H9 (cell line): ENCODE measurements at regions not wholly inside any gene's neighbourhood (a gene's known extent, or its start where the extent isn't known, plus 50 kb on each side); places are given as distances from the start of the nearest gene placed in this dataset.

ENCODE experiments used
- DNase-seq: peaks from one replicate; pipeline ENCODE4 v3.0.0-alpha.2; 2017
- H2AFZ ChIP-seq: one replicate; pipeline ENCODE4 v1.6.1; 2013; ENCODE audit warnings: mild to moderate bottlenecking, low read length, control low read depth, moderate library complexity
- H2AK5ac ChIP-seq: 2 replicates; pipeline ENCODE4 v1.6.1; 2013; ENCODE audit warnings: low read length, control low read depth, mixed read lengths; ENCODE audit not compliant: insufficient read length
- H2BK120ac ChIP-seq: one replicate; pipeline ENCODE4 v1.6.1; 2013; ENCODE audit warnings: low read depth, mild to moderate bottlenecking, low read length, control low read depth, inconsistent platforms; ENCODE audit not compliant: poor library complexity, severe bottlenecking
- H2BK12ac ChIP-seq: 2 replicates; pipeline ENCODE4 v1.6.1; 2013; ENCODE audit warnings: low read length, control low read depth, mixed read lengths, low read depth; ENCODE audit not compliant: insufficient read length
- H2BK15ac ChIP-seq: 2 replicates; pipeline ENCODE4 v1.6.1; 2013; ENCODE audit warnings: low read depth, low read length, control low read depth
- H2BK20ac ChIP-seq: one replicate; pipeline ENCODE4 v1.6.1; 2013; ENCODE audit warnings: low read depth, mild to moderate bottlenecking, low read length, control low read depth, inconsistent platforms; ENCODE audit not compliant: poor library complexity, severe bottlenecking
- H2BK5ac ChIP-seq: 2 replicates; pipeline ENCODE4 v1.6.1; 2013; ENCODE audit warnings: low read length, control low read depth, mixed read lengths; ENCODE audit not compliant: insufficient read length
- H3K14ac ChIP-seq: 2 replicates; pipeline ENCODE4 v1.6.1; 2013; ENCODE audit warnings: low read length, control low read depth; ENCODE audit not compliant: insufficient read depth
- H3K18ac ChIP-seq: 2 replicates; pipeline ENCODE4 v1.6.1; 2013; ENCODE audit warnings: low read depth, mild to moderate bottlenecking, mixed read lengths, low read length, control low read depth; ENCODE audit not compliant: insufficient read length
- H3K23ac ChIP-seq: 2 replicates; pipeline ENCODE4 v1.6.1; 2013; ENCODE audit warnings: low read length, control low read depth, mixed read lengths, low read depth; ENCODE audit not compliant: insufficient read length
- H3K23me2 ChIP-seq: 2 replicates; pipeline ENCODE4 v1.6.1; 2013; ENCODE audit warnings: low read depth, mild to moderate bottlenecking, mixed read lengths, low read length, control low read depth; ENCODE audit not compliant: insufficient read length, poor library complexity, severe bottlenecking
- H3K27ac ChIP-seq: 2 replicates; pipeline ENCODE4 v1.5.1; 2013; ENCODE audit warnings: low read length, control low read depth, mixed read lengths, low read depth; ENCODE audit not compliant: insufficient read length
- H3K27me3 ChIP-seq: 2 replicates; pipeline ENCODE4 v1.6.1; 2013; ENCODE audit warnings: low read length, control low read depth, inconsistent platforms; ENCODE audit not compliant: insufficient read depth
- H3K4ac ChIP-seq: 2 replicates; pipeline ENCODE4 v1.6.1; 2013; ENCODE audit warnings: low read depth, mild to moderate bottlenecking, control low read depth, inconsistent platforms, low read length, moderate library complexity
- H3K4me1 ChIP-seq: 2 replicates; pipeline ENCODE4 v1.6.1; 2013; ENCODE audit warnings: low read length, control low read depth, inconsistent platforms; ENCODE audit not compliant: insufficient read depth
- H3K4me2 ChIP-seq: 2 replicates; pipeline ENCODE4 v1.6.1; 2013; ENCODE audit warnings: low read length, control low read depth, mixed read lengths; ENCODE audit not compliant: insufficient read length, insufficient read depth
- H3K56ac ChIP-seq: 2 replicates; pipeline ENCODE4 v1.6.1; 2013; ENCODE audit warnings: low read depth, mild to moderate bottlenecking, mixed read lengths, low read length, control low read depth; ENCODE audit not compliant: insufficient read length
- H3K79me1 ChIP-seq: 2 replicates; pipeline ENCODE4 v1.6.1; 2013; ENCODE audit warnings: low read depth, mild to moderate bottlenecking, moderate library complexity, low read length, control low read depth, inconsistent platforms; ENCODE audit not compliant: insufficient read depth, poor library complexity, severe bottlenecking
- H3K79me2 ChIP-seq: 2 replicates; pipeline ENCODE4 v1.6.1; 2013; ENCODE audit warnings: low read length, control low read depth, inconsistent platforms; ENCODE audit not compliant: insufficient read depth
- H3K9ac ChIP-seq: 2 replicates; pipeline ENCODE4 v1.6.1; 2013; ENCODE audit warnings: low read length, control low read depth, mixed read lengths; ENCODE audit not compliant: insufficient read length; ENCODE audit errors: extremely low read depth
- H3K9me3 ChIP-seq: one replicate; pipeline ENCODE4 v1.6.1; 2013; ENCODE audit warnings: low read depth, low read length, inconsistent platforms; ENCODE audit not compliant: control insufficient read depth
- H3T11ph ChIP-seq: one replicate; pipeline ENCODE4 v1.6.1; 2013; ENCODE audit warnings: mild to moderate bottlenecking, low read length, control low read depth, inconsistent platforms
- H4K20me1 ChIP-seq: one replicate; pipeline ENCODE4 v1.6.1; 2013; ENCODE audit not compliant: control insufficient read depth, insufficient read length, insufficient read depth
- H4K5ac ChIP-seq: 2 replicates; pipeline ENCODE4 v1.6.1; 2013; ENCODE audit warnings: low read depth, mild to moderate bottlenecking, mixed read lengths, low read length, control low read depth; ENCODE audit not compliant: insufficient read length
- H4K8ac ChIP-seq: replicated peaks from 2 replicates; pipeline ENCODE4 v1.6.1; 2013; ENCODE audit warnings: low read length, control low read depth, mixed read lengths, low read depth; ENCODE audit not compliant: insufficient read length
- H4K91ac ChIP-seq: 2 replicates; pipeline ENCODE4 v1.6.1; 2013; ENCODE audit warnings: low read depth, mild to moderate bottlenecking, moderate library complexity, mixed read lengths, low read length, control low read depth; ENCODE audit not compliant: insufficient read length
- H3K27ac Mint-ChIP-seq, 3 experiments: 2 replicates in 2 of 3; 3 replicates in 1 of 3; pipeline ENCODE4 v1.8.0; 2020 to 2021; ENCODE audit warnings: mixed read lengths in 3 of 3, mild to moderate bottlenecking in 1 of 3, moderate library complexity in 1 of 3
- H3K27me3 Mint-ChIP-seq: 2 replicates; pipeline ENCODE4 v1.8.0; 2021; ENCODE audit warnings: low read depth, mild to moderate bottlenecking, moderate library complexity, mixed read lengths
- H3K36me3 Mint-ChIP-seq, 3 experiments: 2 replicates in 2 of 3; 3 replicates in 1 of 3; pipeline ENCODE4 v1.8.0; 2020 to 2021; ENCODE audit warnings: low read depth in 3 of 3, mixed read lengths in 3 of 3; ENCODE audit not compliant: insufficient read depth in 1 of 3
- H3K4me1 Mint-ChIP-seq, 2 experiments: 2 replicates each; pipeline ENCODE4 v1.8.0; 2020; ENCODE audit warnings: mixed read lengths in 2 of 2
- H3K4me3 Mint-ChIP-seq, 2 experiments: 2 replicates in 1 of 2; 3 replicates in 1 of 2; pipeline ENCODE4 v1.8.0; 2020 to 2021; ENCODE audit warnings: mild to moderate bottlenecking in 2 of 2, mixed read lengths in 2 of 2, moderate library complexity in 1 of 2
- H3K9me3 Mint-ChIP-seq, 2 experiments: 2 replicates in 1 of 2; 3 replicates in 1 of 2; pipeline ENCODE4 v1.8.0; 2020; ENCODE audit warnings: mild to moderate bottlenecking in 2 of 2, mixed read lengths in 2 of 2, moderate library complexity in 1 of 2
- CTCF ChIP-seq: fragments of 200-600 bp; sonication (generic); conservative IDR thresholded peaks from 3 replicates; pipeline ENCODE4 v1.8.0; 2021; ENCODE audit warnings: antibody characterized with exemption, mild to moderate bottlenecking
- WGBS: extraction: QIAGEN DNeasy Blood & Tissue Kit; methylation state at CpG from one replicate; pipeline ENCODE4 v1.1.7; 2013; ENCODE audit warnings: missing lambda C conversion rate, low lambda C conversion rate, mixed read lengths; ENCODE audit not compliant: insufficient read length; ENCODE audit errors: extremely low coverage; 5-methylcytosine and 5-hydroxymethylcytosine counted together

GRCh38 chrX:143455046-143455445 lies 62.2 kb downstream of the SPANXN3 start:
- no peaks in the 10 kb centered on the region for H3K79me2 ChIP-seq
- no peak overlapping the region for H3K27ac ChIP-seq
- no peak for TF ChIP-seq CTCF
- no peak for DNase-seq
- H4K20me1 ChIP-seq = no peaks in the 10 kb centered on the region
- no peaks in the 10 kb centered on the region for H3K27me3 Mint-ChIP-seq
- H2AFZ ChIP-seq = no peak overlapping the region
- H2BK120ac ChIP-seq = no peak overlapping the region
- H3K9me3 Mint-ChIP-seq = peaks cover 49 to 51% of the 10 kb centered on the region in 2 experiments
- no peaks in the 10 kb centered on the region for H3K27me3 ChIP-seq
- H3K79me1 ChIP-seq = no peaks in the 10 kb centered on the region
- H3K36me3 Mint-ChIP-seq = peaks cover 3 to 7% (median 6%) of the 10 kb centered on the region in 3 experiments; a peak in 5 of 7 replicates
- no peak overlapping the region for H4K5ac ChIP-seq
- no peak overlapping the region for H3K56ac ChIP-seq
- no peaks in the 10 kb centered on the region for H3K23me2 ChIP-seq
- no peak overlapping the region for H4K91ac ChIP-seq
- no peak overlapping the region for H2AK5ac ChIP-seq
- no peaks in the 10 kb centered on the region for H3K4me1 ChIP-seq
- peaks cover 9 to 10% of the 10 kb centered on the region in 2 experiments for H3K4me1 Mint-ChIP-seq
- H3K4ac ChIP-seq = no peak overlapping the region
- no CpG with 5 or more reads among the region's 2 CpGs for WGBS
- H2BK15ac ChIP-seq = no peak overlapping the region
- H3K4me2 ChIP-seq = no peak overlapping the region
- H3K27ac Mint-ChIP-seq = no peak overlapping the region
- no peak overlapping the region for H3K14ac ChIP-seq
- peaks cover 14% of the 10 kb centered on the region for H3K9me3 ChIP-seq
- no peak overlapping the region for H2BK5ac ChIP-seq
- no peak overlapping the region for H4K8ac ChIP-seq
- no peak overlapping the region for H3K9ac ChIP-seq
- H3K18ac ChIP-seq = no peak overlapping the region
- H3K23ac ChIP-seq = no peak overlapping the region
- H3K4me3 Mint-ChIP-seq = no peak overlapping the region
- H3T11ph ChIP-seq = no peak overlapping the region
- H2BK20ac ChIP-seq = no peak overlapping the region
- H2BK12ac ChIP-seq = no peak overlapping the region
